SIG-M5 treated with dmso at 0.1 percent for 504 hours (cell line): ENCODE measurements at regions not wholly inside any gene's neighbourhood (a gene's known extent, or its start where the extent isn't known, plus 50 kb on each side); places are given as distances from the start of the nearest gene placed in this dataset.
"Not testable (repeated sequence)": the region's sequence is repeated elsewhere in the genome, so short reads cannot be mapped to it uniquely, and the experiment has no call there.

Source experiments
- DNase-seq: peaks from one replicate; lab custom pipeline; 2025; ENCODE audit not compliant: unreplicated experiment; lab: John Stamatoyannopoulos, UW

- DNase-seq = not testable (repeated sequence)
Observed at GRCh38 chr11:134851503-134852224, 439.6 kb upstream of the B3GAT1 start.

- DNase-seq = no peak
Observed at GRCh38 chr11:134850566-134850965, 438.5 kb upstream of the B3GAT1 start.

- no peak for DNase-seq
Observed at GRCh38 chr11:134849833-134850232, 437.8 kb upstream of the B3GAT1 start.

- DNase-seq = no peak
Observed at GRCh38 chr11:134847083-134847715, 435.2 kb upstream of the B3GAT1 start.

DNA sequence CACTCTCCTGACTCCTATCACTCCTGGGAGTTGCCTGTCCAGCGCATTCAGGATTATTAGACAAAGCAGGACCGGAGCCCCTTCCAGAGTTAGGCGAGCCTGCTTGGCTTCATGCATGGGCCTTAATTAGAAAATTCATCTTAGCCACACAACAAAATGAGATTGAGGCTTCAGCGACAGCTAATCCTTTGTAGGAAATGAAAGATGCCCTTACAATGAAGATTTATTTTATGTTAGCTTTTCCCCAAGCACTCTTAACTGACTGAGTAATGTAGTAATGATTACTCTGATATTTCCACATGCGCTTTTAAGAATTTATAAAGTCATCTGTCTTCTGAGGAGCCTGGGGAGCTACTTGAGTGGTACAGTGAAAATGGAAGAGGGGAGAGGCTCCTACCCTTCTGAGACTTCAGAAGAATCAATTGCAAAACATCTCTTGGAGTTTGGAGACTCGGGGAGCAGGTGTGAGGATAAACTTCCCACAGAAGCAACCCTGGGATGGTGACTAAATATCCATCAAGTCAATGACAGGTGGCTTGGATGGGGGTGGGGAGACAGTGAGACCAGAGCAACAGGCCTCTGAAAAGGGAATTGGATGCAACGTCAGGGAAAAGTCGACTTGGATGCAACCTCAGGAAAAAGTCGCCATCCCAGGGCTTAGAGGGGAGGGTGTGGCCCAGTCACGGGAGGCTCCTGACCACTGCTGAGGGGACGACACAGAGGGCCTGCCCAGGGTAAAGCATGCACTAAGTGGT, 434.5 kb upstream of the B3GAT1 start:
- no peak for DNase-seq

DNA sequence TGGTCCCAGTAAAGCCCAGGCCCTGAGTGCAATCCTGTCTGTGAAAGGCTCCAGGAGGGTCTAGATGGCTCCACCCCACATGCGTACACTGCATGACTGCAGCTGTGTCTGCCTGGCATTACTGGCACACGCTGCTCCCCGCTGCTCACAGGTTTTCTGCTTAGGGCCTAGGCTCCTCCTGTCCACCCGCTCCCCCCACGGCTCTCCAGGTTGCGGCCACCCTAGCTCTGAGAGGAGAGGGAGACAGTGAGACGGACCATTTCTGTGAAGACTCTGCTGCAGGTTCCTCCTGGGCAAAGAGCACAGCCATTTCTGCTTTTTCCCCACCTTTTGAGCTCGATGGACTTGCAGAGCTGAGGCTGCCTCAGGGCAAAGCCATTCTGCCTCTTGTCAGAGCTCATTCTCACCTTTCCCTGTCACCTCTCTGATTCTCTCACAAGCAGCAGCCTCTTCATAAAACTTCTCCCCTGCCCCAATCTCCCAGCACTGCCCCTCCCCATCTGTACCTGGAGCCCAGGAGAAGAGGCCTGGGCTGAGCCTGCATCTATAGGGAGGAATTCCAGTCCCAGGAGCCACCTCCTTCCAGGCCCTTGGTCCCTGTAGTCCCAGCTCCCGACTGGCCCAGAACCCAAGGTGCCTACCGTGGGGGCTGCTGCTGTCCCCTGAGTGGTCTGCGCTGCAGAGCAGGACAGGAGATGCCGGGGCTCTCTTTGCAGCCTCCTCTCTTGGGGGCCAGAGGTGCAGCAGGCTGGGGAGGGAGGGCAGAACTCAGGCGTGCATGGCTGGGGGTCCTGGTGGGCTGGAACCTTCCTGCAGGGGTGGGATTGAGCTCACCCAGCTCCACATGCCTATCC, 433.7 kb upstream of the B3GAT1 start:
- DNase-seq = no peak

DNA sequence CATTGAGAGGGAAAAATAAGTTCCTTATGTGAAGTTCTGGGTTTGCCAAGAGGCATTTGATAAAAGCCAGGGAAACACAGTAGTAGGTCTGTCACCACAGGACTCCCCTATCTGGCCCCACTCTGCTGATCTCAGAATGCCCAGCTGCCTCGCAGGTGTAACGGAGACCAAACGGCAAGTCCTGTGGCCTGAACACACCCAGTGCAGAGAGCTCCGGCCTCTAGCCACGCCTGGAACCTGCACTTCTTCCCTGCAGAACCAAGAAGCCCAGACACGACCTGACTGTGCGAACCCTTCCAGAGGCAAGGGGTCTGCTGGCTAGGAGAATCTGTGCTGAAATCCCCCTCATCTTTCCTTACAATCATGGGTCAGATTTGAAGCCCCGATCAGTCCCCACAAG, 432.8 kb upstream of the B3GAT1 start:
- DNase-seq = no peak

DNA sequence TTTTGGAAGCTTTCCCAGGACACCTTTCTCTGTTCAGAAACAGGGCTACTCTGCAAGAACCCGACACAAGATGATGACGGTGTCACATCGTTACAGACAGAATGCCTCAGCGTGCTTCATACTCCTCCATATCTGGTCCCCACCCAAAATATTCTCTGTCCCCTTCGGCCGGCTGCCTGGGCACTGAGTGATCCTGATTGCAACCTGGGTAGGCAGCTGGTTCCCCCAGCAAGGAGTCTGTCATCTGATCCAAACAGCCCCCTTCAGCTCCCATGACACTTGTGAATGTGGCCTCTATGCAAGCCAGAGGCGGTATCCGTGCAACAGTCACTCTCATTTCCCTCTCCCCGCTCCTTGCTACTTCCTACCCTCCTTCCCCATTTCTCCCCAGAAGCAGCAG, 431.7 kb upstream of the B3GAT1 start:
- DNase-seq = no peak

DNA sequence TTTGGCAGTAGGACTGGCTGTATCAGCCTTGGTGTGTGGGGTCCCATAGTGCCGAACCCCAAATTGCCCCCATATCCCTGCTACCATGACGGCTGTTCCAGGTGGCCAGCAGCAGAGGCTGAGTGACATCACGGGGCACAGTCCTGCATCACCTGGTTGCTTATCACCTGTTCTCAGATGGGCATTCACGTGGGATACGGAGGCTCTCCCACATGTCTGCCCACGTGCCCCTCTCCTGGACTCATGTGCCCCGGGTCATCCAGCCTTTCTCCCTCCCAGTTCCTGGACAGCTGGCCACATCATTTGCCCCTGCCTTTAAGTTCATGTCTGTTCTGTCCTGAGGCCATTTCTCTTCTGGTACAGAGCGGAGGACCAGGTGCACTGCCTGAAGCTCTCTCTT, 431.0 kb upstream of the B3GAT1 start:
- no peak for DNase-seq

DNA sequence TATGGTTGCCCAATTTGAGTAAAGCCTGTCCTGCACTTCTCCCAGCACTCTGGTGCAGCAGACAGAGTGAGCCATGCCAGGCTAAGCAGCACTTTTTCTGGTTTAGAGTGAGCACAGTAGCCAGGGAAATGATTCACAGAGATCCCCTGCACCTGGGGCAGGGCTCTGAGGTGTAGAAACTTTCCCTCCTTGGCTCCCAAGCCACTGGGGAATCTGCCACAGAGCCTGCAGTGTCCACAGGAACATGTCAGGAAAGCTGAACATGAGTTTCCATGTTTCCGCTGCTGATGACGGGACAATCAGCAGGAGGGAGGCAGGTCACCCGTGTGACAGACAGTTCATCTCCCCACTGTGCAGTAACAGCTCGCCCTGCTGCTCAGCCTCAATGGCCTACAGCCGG, 429.9 kb upstream of the B3GAT1 start:
- no peak for DNase-seq

DNA sequence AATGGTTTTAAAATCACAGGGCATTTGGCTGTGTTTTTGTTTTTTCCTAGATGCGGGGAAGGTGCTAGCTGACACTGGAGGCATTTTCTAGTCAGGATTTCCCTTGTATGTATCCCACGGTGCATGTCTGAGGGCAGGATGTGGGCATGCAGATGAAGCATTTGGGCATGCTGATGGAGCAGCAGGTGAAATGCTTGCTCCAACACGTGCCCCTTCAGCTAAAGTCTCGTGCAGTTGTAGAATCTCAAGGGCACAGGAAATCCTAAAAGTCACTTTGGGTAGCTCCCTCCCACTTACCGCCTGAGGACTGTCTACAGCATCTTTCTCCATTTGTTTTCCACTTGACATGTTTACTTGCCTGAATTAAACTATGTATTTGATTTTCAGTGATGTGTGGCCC, 429.4 kb upstream of the B3GAT1 start:
- no peak for DNase-seq

DNA sequence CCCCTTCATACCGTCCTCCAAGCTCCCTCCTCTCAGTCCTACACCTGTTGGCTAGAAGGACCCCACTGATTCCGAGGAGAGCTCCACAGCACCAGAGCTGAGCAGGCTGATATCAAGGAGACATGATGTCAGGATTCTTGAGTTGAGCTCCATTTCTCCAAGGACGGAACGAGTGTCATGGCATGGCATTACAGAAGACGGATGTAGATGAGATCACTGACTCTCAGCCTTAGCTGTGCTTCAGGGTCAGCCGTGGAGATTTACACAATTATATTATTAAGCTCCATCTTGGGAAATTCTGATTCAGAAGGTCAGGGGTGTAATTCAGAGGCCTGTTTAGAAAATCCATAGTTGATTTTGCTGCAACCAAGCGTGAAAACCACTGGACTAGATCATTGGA, 428.9 kb upstream of the B3GAT1 start:
- DNase-seq = no peak

DNA sequence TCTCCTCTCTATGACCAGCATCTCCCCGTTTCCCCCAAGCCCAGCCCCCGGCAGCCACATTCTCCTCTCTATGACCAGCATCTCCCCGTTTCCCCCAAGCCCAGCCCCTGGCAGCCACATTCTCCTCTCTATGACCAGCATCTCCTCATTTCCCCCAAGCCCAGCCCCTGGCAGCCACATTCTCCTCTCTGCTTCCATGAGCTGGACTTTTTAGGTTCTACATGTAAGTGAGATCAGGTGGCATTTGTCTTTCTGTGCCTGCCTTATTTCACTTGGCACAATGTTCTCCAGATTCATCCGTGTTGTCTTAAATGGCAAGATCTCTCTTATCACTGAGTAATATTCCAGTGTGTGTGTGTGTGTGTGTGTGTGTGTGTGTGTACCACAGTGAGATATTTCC, 428.1 kb upstream of the B3GAT1 start:
- not testable (repeated sequence) for DNase-seq

GRCh38 chr11:134838708-134839107, 426.7 kb upstream of the B3GAT1 start:
- no peak for DNase-seq

DNA sequence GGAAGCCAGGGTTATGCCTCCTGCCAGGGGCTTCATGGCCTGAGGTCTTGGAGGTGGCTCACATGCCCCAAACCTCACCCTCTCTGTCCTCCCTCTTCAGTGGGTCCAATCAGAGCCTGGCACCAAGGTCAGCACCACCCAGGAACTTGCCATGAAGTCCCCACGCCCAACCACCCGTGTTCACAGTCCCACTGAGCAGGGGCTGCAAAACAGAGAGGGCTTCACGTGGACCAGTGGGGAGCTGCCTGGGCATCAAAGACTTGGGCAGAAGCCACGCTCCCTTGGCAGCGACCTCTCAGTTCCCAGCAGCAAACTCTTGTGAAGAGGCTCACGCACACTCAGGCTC, 425.8 kb upstream of the B3GAT1 start:
- DNase-seq = no peak

GRCh38 chr11:134837166-134837886, 425.3 kb upstream of the B3GAT1 start:
- DNase-seq = no peak

- DNase-seq = no peak
Observed at GRCh38 chr11:134836561-134836960, 424.5 kb upstream of the B3GAT1 start.

GRCh38 chr11:134835561-134835960, 423.5 kb upstream of the B3GAT1 start:
- no peak for DNase-seq

- no peak for DNase-seq
Observed at GRCh38 chr11:134830312-134830711, 418.3 kb upstream of the B3GAT1 start.

DNA sequence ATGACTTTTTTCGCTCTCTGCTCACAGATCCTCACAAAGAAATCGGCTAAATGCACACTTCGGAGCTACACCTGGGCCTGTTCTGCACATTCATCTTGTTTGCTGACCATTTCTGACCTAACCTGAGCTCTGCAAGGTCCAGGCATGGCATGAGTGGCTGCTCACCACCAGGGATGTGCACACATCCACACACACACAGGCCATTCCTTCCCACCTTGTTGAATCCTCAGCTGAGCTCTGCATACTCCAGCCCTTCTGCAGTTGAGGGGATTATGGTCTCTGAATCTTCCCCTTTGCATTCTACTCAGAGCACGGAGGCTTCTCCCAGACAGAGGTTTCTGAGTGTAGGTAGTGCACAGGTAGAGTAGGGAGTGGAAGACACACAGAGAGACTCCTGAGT, 411.9 kb upstream of the B3GAT1 start:
- DNase-seq = no peak

DNA sequence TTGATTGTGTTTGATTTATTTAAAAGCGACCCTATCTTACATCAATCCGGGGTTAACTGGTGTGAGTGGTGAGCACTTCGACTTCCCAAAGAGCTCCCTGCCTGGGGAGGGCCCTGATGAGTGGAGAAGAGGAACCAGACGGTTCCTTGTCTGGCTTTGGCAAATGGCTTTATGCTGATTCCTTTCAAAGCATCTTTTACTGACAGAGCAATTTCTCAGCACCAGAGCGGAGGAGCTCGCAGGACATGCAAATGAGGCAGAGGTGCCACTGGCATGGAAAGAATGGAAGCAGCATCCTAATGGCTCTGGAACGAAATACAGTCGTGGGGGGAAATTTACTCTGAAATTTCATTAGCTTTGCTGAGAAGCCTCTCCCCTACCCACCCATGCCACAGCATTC, 410.9 kb upstream of the B3GAT1 start:
- DNase-seq = no peak
